LHCN-M2 (cell line): ENCODE measurements at regions not wholly inside any gene's neighbourhood (a gene's known extent, or its start where the extent isn't known, plus 50 kb on each side); places are given as distances from the start of the nearest gene placed in this dataset.
A peak's percentile ranks its signal among the peaks of the same experiment; 100 is the strongest.

Source experiments
- DNase-seq: peaks from one replicate; pipeline ENCODE4 v3.0.0-alpha.2; 2012; ENCODE audit warnings: low read depth

- DNase-seq: peak; percentile 25
Observed at GRCh38 chr18:44495151-44495550, 185.5 kb upstream of the SETBP1 start.

DNA sequence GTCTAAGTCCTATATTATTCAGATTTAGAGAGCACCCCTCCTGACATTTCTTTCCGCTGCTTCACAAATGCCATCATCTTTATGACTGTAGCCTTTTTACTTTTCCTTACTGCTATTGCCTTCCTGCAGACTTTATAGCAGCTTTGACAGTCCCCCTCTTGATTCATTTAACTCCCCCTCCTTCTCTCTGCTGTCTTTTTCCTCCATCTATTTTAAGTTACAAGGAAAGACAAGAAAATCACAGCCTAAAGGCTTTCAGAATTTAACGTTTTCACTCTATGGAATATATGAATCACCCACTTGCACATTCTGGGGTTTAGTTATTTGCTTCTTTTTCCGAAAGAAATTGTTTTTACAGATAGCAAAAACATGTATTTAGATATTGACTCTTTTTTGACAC, 183.4 kb upstream of the SETBP1 start:
- DNase-seq: no peak

DNA sequence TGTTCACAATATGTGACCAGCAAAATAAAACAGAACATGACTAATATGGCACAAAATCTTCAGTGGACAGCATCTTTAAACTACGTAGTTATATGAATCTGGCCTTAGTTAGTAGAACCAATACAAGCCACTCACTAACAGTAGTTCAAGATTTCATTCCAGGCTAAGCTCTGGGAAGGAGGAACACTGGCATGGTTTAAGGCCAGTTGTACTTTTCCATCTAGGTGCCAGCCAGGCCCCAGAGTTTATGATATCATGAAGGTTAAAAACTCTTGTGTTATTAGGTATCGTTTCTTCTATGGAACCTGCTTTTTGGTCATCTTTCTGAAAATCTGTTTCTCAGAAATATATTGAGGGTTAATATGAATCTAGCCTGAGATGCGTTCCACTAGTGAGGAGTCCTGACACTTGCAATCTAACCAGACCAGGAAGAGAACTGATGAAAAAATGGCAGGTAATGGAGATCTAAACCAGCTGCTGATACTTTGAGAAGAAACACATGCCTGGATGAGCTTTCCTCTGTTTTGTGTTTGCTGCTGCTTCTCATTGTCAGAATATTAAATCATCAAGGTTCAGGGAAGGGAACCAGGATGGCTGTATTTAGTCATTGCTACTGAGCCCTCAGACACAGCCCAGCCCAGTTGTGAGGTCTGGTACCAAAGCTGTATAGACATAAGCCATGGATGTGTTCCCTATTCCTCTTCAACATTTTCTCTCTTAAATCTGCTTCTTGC, 182.8 kb upstream of the SETBP1 start:
- DNase-seq: no peak

GRCh38 chr18:44500808-44501610, 179.7 kb upstream of the SETBP1 start:
- DNase-seq: no peak

DNA sequence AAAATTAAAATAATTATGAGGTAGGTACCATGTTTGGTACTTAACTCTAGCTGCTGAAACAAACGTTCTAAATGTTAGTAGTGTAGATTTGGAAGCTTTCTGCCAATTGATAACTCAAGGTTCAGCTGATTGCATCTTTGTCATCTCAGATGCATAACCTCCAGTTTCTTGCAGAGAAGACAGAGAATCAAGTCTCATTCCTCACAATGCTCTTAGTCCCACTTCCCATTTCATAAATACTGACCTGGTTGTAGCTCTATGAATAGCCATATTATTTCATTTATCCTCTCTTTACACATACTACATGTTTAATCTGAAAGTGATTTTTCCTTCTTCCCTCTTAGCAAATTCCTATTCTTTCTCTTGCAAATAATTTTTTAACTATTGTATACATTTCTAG, 178.5 kb upstream of the SETBP1 start:
- no peak for DNase-seq

GRCh38 chr18:44502790-44503189, 177.9 kb upstream of the SETBP1 start:
- no peak for DNase-seq

GRCh38 chr18:44503854-44504253, 176.8 kb upstream of the SETBP1 start:
- DNase-seq: no peak

GRCh38 chr18:44507729-44508325, 172.9 kb upstream of the SETBP1 start:
- DNase-seq: no peak

- no peak for DNase-seq
Observed at GRCh38 chr18:44508474-44508873, 172.2 kb upstream of the SETBP1 start.

DNA sequence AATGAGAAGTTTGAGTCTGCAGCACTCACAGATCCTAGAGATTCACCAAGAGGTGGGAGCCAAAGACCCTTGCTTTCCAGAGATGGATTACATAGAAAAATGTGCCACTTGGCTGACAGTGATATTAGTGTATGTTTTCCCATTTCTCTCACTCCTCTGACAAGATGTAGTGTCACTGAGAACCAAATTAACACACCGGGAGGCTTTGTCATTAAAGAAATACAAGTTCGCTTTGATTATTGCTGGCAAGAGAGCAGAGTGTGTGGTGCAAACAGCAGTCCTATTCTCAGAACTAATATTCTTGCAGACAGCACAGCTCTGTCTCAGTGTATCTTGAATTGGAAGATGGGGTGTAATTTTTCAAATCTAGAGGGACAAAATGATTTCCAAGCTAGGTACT, 171.6 kb upstream of the SETBP1 start:
- no peak for DNase-seq

GRCh38 chr18:44510390-44510789, 170.3 kb upstream of the SETBP1 start:
- no peak for DNase-seq

GRCh38 chr18:44513233-44513632, 167.5 kb upstream of the SETBP1 start:
- no peak for DNase-seq

DNA sequence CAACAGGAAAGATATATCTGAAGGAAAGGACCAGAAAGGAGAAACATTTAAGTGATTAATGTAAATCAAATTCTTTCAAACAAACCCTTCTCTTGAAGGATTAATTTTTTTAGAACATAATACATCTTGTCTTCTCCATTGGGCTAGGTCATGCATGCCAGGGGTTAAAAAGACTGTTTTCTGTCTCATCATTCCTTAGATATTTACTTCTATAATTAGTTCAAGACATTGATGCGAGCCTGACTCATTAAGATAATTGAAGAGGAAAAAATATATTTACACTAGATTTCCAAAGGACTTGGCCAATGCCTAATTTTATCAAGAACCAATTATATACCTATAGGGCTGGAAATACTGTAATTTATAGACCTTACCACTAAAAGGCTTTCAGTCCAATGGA, 166.6 kb upstream of the SETBP1 start:
- DNase-seq: no peak

- DNase-seq: no peak
Observed at GRCh38 chr18:44514766-44515165, 165.9 kb upstream of the SETBP1 start.

DNA sequence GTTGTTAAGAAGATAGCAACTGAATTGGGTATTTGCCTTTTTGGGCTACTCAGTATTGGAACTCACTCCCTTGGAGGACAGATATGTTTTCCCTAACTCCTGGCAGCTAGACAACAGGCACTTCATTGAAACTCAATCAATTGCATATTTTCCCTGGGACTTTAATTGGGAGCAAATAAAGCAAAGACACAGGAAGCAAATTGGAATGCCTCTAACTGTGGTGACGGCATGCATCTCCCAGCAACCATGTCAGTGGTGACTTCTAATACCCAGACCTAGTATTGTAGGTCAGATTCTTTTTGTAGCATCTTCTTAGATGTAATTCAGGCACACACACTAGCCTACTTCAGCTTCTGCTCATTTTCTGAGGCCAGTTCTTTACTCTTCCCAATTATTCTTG, 164.2 kb upstream of the SETBP1 start:
- no peak for DNase-seq

- no peak for DNase-seq
Observed at GRCh38 chr18:44517136-44517535, 163.6 kb upstream of the SETBP1 start.

DNA sequence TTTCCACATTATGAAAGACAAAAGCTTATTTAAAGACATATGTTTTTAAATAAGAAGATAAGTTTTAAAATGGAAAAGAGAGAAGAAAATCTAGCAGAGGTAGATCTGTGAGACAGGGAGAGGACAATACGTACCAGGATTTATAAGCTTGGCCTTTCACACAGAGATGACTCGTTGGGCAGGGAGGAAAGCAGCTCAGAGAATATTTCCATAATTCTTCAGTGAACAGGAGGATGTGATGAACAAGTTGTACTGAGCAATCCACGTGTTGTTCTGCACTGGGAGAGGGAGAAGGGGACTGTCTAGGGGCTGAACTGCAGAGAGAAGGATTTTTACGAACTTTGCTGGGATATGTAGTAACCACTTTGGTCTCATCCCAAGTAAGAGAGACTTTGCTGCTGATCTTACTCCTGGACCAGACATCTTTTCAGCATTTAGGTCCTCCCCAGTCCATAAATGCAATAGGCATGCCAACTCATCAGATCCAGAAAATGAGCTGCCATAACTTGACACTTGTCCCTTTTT, 162.5 kb upstream of the SETBP1 start:
- peak; percentile 26 for DNase-seq

GRCh38 chr18:44518666-44519065, 162.0 kb upstream of the SETBP1 start:
- no peak for DNase-seq

DNA sequence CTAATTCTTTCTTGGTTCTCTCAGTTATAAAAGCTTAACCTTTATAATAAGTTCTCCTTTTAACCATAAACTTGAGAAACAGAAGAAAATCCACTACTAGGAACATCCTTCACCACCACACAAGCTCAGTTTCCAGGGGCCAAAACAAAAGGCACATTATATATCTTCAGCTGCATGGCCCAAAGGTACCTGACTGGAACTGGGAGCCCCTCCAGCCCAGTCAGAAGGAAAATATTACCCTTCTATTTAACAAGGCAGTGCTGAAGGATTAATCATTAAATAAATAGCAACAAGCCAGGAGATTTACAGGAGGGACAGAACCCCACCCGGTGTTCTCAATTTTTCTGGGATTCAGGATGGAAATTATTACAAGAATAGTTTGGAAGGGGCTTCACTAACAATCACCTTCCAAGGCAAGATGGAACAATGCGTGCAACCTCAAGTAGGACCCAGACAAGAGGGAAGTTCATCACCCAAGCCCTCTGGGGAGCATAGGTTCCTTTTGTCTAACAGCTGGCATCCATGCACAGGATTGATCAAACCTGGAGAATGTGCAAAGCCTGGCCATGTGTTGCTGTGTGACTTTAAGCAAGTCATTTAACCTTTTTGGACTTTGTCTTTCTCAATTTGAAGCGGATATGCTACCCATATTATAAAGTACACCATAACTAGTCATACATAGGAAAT, 159.6 kb upstream of the SETBP1 start:
- DNase-seq: no peak

GRCh38 chr18:44521668-44522022, 159.0 kb upstream of the SETBP1 start:
- no peak for DNase-seq

DNA sequence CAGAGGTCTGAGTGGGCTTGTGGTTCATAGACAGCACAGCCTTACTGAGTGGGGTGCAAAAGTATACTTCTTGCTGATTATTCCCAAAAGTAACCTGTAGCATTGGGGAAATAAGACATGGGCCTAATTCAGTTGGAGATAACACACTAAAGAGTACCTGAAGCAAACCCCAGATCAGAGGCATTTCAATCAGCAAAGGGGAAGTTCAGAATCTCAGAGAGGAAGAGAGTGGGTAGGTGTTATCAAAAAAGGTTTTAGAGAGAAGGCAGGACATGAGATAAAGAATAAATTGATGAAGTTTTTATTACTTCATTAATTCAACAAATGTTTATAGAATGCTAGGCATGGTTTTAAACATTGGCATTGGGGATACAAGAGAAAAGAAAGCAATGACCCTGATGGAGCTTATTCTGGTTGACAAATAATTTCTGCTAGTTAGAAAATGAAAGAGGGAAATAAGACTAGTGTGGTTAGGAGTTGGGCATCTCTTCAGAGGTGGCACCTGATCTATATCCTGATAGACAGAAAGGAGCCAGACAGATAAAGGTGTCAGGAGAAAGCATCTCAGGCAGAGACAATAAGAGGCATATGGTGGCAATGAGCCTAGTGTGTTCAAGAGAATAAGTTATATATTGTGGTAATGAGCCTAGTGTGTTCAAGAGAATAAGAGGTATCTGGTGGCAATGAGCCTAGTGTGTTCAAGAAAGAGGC, 153.8 kb upstream of the SETBP1 start:
- DNase-seq: no peak
